MV-4-11 (cell line): ENCODE measurements at regions not wholly inside any gene's neighbourhood (a gene's known extent, or its start where the extent isn't known, plus 50 kb on each side); places are given as distances from the start of the nearest gene placed in this dataset.
A peak's percentile ranks its signal among the peaks of the same experiment; 100 is the strongest.
"Not testable (repeated sequence)": the region's sequence is repeated elsewhere in the genome, so short reads cannot be mapped to it uniquely, and the experiment has no call there.

Experiments
- DNase-seq: peaks from one replicate; lab custom pipeline; 2025; lab: John Stamatoyannopoulos, UW

DNA sequence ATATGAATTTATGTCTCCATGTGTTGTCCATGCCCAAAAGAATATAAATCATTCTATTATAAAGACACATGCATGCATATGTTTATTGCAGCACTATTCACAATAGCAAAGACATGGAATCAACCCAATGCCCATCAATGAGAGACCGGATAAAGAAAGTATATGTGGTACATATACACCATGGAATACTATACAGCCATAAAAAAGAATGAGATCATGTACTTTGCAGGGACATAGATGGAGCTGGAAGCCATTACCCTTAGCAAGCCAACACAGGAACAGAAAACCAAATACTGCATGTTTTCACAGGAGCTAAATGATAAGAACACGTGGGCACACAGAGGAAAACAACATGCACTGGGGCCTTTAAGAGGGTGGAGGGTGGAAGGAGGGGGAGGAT, 639.1 kb downstream of the GATA3 start:
- DNase-seq: not testable (repeated sequence)

GRCh38 chr10:8696746-8697145, 642.3 kb downstream of the GATA3 start:
- DNase-seq: no peak

GRCh38 chr10:8700689-8701088, 646.2 kb downstream of the GATA3 start:
- no peak for DNase-seq

DNA sequence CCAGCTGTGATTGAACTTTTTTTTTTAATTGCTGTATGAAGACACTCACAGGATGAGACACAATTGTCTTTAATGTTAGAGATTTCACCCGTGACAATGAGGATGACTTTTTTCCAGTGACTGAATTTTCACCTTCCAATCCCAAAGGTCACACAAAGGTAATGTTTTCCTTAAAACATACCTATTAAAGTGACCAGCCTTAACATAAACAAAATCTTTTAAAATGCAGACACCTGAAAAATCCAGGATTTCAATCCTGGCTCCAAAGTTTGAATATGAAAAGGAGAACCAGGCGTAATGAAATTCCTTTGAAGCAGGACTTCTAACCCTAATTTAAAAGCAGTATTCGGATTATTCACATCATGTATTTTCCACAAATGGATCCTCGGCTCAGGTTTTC, 647.7 kb downstream of the GATA3 start:
- DNase-seq: no peak

DNA sequence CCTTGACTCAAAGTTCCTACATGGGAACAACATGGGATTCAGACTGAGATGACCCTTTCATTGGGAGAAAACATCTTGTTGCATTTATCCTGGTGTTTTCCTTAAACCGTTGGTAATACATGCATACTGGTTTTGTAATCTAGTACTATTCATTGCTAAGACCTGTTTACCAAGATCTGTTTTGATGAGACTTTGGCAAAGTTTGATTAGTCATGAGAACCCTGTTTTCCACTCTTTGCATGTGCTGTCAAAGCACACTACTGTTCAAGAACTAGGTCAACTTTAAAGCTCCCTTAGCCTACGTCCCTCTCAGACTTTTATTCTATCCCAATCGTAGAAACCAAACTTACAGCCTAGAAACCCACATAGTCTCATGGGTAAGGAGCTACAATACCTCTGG, 650.9 kb downstream of the GATA3 start:
- DNase-seq: no peak

- no peak for DNase-seq
Measured at GRCh38 chr10:8712656-8713055, 658.2 kb downstream of the GATA3 start.

GRCh38 chr10:8719971-8720370, 665.5 kb downstream of the GATA3 start:
- DNase-seq: no peak

GRCh38 chr10:8721650-8722049, 667.2 kb downstream of the GATA3 start:
- DNase-seq: peak; percentile 60

DNA sequence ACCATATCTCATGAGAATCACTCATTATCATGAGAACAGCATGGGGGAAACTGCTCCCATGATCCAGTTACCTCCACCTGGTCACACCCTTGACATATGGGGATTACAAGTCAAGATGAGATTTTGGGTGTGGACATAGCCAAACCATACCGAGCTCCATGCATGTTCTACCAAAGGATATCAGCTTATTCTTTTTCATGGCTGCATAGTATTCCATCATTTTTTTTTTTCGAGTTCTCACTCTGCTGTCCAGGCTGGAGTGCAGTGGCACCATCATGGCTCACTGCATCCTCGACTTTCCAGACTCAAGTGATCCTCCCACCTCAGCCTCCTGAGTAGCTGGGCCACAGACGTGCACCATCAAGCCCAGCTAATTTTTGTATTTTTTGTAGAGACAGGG, 668.3 kb downstream of the GATA3 start:
- no peak for DNase-seq

DNA sequence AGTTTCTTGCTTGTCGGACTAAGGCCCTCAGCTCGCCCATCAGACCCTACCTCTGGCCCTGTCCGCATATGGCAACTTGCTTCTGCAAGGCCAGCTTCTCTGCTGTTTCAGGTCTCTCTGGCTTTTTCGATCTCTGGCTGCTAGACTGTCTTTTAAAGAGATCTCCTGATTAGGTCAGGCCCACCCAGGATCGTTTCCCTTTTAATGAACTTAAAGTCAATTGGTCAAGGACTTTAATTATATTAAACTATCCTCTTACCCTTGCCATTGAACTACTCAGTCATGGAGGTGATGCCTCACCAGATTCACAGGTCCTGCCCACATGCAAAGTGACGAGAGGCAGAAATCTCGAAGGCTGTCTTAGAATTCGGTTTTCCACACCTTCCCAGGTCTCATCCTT, 670.9 kb downstream of the GATA3 start:
- DNase-seq: no peak

- no peak for DNase-seq
Measured at GRCh38 chr10:8726084-8726778, 671.7 kb downstream of the GATA3 start.

DNA sequence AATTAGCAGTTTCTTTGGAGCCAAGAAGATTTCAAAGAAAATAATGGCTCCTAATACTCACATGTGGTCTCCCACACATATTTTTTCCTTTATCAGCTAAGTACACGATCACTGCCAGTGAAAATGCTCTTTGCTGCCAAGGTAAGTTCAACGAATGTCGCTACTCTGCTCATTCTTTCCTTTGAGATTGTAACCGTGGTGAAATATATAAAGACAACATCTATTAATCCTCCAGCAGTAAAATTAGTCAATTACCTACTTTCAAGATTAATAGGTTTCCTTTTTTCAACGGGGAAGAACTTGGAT, 672.2 kb downstream of the GATA3 start:
- DNase-seq: no peak

DNA sequence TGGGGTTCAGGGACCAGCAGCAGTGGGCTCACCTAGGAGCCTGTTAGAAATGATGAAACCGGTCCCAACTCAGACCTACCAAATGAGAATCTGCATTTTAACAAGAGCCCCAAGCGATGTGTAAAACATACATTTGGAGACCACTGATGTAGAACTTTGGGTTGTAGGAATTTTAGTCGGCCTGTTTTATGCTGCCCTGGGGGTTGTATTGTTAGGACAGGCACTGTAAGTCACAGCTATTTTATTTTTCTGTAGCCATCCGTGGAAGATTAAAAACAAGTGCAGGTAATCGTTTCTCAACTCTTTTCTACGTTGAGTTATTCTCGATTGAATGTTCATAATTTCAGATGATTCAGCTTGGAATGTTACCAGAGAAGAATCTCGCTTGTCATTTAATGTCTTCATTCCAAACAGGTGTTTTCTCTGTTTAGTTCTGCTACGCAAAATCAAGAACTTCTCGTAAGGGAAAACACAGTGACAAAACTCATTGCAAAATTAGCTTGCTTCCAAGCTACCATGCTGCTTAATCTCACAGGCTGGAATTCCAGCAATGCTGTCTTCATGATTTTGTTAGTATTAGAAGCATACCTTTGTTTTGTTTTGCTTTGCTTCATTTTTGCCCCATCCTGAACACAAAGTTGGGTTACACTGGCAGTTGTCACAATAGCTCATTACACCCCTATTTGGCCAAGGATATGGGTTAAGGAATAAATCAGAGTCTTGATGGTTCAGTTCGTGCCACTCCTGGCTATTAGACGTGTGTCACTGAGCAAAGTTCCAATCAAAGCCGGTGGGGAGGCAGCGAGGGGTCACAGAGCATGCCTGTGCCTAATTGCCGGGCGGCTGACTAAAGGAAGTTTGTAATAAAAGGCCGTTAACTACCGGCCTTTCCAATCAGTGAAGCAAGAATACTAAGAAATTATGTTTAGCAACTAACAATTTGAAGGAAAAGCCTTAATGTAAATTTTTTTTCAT, 676.9 kb downstream of the GATA3 start:
- no peak for DNase-seq

DNA sequence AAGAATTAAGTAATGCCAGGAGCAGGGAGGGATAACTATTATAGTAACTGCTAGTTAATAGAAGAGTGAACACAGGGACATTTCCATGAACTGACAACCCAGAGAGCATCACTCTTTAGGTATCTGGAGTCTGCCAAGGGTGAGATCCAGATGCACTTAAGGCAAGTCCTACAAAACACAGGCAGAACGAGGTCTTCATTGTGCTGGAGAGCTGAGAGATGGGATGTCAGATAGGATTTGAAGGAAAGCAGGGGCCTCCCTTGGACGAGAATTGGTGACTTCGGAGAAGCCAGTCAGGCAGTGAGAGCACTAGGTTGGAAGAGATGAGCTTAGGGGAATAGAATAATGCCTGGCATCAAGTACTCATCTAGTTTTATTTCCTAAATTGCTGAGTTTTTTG, 684.5 kb downstream of the GATA3 start:
- no peak for DNase-seq

DNA sequence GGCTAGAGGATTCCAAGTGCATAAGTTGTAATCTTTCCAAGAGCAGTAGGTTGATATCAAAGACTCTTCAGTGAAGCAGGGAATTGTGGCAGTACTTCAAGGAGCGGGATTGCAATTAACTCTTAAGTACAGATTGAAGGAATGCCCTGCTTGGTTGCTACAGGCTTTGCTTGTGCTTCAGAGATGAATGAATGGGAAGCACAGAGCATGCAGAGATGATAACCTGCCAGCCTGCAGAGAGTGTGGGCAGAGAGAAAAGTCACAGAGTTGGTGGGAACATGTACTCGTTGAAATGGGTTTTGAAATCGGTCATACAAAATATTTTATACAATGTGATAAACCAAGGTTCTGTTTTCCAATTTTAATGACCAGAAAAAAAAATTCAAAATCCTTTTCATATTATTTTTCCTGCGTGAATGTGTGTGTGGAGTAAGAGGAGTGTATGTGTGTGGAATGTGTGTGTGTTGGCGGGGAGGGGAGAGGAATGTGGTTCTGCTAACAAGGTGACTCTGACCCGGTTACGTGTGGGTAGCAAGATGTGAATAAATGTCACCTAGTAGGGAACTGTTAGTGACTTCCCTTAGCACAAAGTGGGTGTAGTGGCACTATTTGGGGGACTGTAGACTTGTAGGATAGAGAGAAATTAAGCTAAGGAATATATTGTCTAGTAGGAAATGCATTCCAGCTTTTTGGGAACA, 697.8 kb downstream of the GATA3 start:
- DNase-seq: no peak

- DNase-seq: no peak
Measured at GRCh38 chr10:8758029-8758428, 703.5 kb downstream of the GATA3 start.

DNA sequence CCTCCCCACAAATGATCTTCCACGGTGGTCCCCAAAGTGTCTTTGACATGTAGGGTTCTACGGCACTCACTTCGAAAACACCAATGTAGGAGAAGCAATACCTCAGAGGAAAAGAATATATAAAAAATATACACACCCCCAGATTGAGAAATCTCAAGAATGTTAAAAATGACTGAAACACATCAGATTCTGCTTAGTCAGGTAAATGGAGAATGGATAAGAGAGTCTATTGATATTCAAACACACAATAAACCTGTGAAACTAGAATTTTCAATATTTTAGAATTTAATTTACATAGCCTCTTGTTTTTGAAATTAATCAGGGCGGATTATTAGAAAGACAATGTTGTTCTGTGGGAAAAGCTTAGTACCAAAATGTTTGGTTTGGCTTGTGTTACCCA, 712.4 kb downstream of the GATA3 start:
- DNase-seq: no peak

DNA sequence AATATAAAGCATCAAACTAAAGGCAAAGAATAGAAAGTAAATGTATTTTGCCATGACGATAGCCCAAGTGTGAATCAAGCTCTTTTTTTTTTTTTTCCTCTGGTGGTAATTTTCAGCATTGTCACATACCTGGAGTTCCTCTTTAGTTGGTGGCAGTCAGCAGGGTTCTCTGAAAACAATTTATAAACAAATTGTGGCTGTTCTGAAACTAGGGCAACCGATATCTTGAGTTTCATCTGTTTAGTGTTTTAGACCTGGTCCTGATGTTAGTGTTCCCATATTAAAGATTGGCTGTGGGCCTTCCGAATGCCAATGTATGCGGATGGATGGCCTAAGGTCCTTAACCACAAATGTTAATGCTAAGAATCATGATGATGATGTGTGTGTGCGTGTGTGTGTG, 713.1 kb downstream of the GATA3 start:
- no peak for DNase-seq

DNA sequence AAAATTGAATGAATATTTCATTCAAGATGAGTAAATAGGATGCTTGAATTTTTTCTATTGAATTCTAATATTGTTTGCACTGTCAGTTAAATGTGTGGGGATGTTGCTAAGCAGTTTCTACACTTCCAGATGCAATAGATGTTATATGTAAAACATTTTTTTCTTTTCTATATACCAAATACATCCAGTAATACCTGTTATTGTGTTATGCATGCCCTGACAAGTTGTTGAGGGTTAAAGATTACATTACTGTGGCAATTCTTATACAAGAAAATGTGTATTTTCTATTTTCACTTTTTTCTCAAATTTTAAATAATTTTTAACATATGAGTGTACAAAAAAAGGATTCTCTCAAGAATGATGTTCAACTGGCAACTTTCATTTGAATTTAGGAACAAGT, 713.9 kb downstream of the GATA3 start:
- no peak for DNase-seq

GRCh38 chr10:8768852-8769251, 714.4 kb downstream of the GATA3 start:
- DNase-seq: no peak

DNA sequence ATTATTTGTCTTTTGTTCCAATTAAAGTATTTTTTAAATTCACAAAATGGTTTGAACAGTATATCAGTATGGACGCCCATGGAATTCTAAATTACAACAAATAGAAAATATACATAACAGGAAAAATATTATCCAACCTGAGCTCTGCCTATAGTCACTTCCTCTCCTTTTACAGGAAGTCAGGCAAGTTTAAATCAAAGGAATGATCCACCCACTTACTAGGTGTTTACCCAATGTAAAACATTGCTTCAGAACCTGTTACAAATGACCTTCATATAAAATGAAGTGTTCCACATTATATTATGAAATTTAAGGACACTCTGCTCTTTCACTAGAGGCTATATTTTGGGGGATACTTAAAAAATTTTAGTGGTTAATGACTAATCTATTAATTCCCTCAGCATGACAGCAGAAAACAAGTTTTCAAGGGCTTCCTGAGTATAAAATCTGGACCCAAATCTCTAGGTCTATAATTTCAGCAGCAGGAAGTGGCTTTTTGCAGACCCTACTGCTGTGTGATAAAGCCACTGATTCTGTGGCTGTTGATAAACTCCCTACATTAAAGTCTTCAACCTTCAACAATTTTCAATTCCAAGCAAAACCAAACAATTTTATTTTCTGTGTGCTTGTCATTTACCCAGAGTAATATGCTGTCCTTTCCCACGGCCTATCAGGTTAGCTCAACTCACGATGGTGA, 722.6 kb downstream of the GATA3 start:
- no peak for DNase-seq

DNA sequence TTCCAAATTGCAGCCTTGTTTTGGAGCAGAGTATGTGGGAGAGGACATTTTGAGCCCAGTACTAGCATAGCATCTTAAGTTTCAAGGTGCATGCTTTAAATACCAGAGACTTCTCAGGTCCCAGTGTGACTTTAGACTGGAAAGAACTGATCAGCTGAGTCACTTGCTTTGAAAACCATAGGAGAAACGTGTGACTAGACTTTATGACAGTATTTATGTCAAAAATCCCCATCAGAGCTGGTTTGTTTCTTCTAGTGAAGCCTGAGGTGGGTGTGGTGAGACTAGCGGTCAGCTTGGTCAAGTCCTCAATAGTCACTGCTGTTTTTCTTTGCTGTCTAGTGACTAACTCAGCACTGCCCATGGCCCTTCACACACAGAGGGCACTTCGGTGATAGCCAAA, 724.2 kb downstream of the GATA3 start:
- no peak for DNase-seq
